Gastroesophageal sphincter (tissue), 3 donors: ENCODE measurements at regions not wholly inside any gene's neighbourhood (a gene's known extent, or its start where the extent isn't known, plus 50 kb on each side); places are given as distances from the start of the nearest gene placed in this dataset.

ENCODE experiments used
- CTCF ChIP-seq, 4 experiments: fragments of 200-600 bp in 2 of 4; fragments of 450-650 bp in 2 of 4; sonication (generic) in 1 of 4; IDR thresholded peaks; one replicate each; pipeline ENCODE4 v1.5.1; 2017 to 2019; ENCODE audit warnings: antibody characterized with exemption in 4 of 4, mild to moderate bottlenecking in 2 of 4, moderate library complexity in 2 of 4
- POLR2A ChIP-seq, 2 donors: fragments of 450-650 bp; IDR thresholded peaks; one replicate each; pipeline ENCODE4 v1.6.1; 2017; ENCODE audit warnings: antibody characterized with exemption in 2 of 2, mild to moderate bottlenecking in 2 of 2, moderate library complexity in 1 of 2
- POLR2AphosphoS5 ChIP-seq: sonication (generic); formaldehyde crosslinking; IDR thresholded peaks from one replicate; pipeline ENCODE4 v1.6.1; 2017; ENCODE audit warnings: antibody characterized with exemption

GRCh38 chr4:154126276-154126675 lies 337.4 kb upstream of the SFRP2 start:
- TF ChIP-seq POLR2A (IDR thresholded peaks at IDR 0.05) (no peak), CTCF (IDR thresholded peaks at IDR 0.05) (no peak), POLR2AphosphoS5 (no peak)
